ENCODE measurements at regions not wholly inside any gene's neighbourhood (a gene's known extent, or its start where the extent isn't known, plus 50 kb on each side); places are given as distances from the start of the nearest gene placed in this dataset.

- no peak for TF ChIP-seq HCFC1 (IDR thresholded peaks at IDR 0.05; ENCODE audit: low read length)
- TF ChIP-seq CTCF (IDR thresholded peaks at IDR 0.05 in 2 of 3, conservative IDR thresholded peaks at IDR 0.05 in 1 of 3; ENCODE audit: control insufficient read depth in 2 of 3, extremely low read depth in 1 of 3, insufficient read depth in 1 of 3, low read depth in 3 of 3, low read length in 3 of 3): no peak
- TF ChIP-seq FOXM1 (IDR thresholded peaks at IDR 0.05; ENCODE audit: low read depth, low read length): no peak
- no peak for TF ChIP-seq HDGF (IDR thresholded peaks at IDR 0.05)
- no peak for TF ChIP-seq JUND (IDR thresholded peaks at IDR 0.05; ENCODE audit: low read depth, low read length)
- TF ChIP-seq CHD1 (IDR thresholded peaks at IDR 0.05; ENCODE audit: low read depth, low read length): no peak
- no peak for TF ChIP-seq NRF1 (conservative IDR thresholded peaks at IDR 0.05; ENCODE audit: low read depth, low read length)
- TF ChIP-seq FOS (IDR thresholded peaks at IDR 0.05; ENCODE audit: borderline replicate concordance, extremely low read depth, insufficient read length): no peak
These were observed 122.2 kb downstream of the ANKRD7 start for GRCh38 chr7:118346748-118347147.
